HUDEP-2 (cell line): ENCODE measurements at regions not wholly inside any gene's neighbourhood (a gene's known extent, or its start where the extent isn't known, plus 50 kb on each side); places are given as distances from the start of the nearest gene placed in this dataset.
"Not testable (repeated sequence)": the region's sequence is repeated elsewhere in the genome, so short reads cannot be mapped to it uniquely, and the experiment has no call there.

Experiments used
- DNase-seq, 76 experiments: peaks; one replicate each; lab custom pipeline; 2025; ENCODE audit not compliant: unreplicated experiment in 76 of 76; lab: John Stamatoyannopoulos, UW

DNA sequence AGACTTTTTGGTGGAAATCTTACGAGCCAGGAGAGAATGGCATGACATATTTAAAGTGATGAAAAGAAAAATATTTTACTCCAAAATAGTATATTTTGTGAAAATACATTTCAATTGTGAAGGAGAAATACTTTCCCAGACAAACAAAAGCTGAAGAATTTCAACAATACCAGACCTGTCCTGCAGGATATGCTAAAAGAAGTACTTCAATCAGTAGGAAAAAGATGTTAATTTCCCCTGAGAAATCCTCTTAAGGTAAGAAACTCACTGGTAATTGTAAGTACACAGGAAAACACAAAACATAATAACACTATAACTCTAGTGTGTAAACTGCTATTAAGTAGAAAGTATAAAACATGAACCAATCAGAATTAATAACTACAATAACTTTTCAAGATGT, 341.8 kb upstream of the GJE1 start:
- DNase-seq, result no peak

DNA sequence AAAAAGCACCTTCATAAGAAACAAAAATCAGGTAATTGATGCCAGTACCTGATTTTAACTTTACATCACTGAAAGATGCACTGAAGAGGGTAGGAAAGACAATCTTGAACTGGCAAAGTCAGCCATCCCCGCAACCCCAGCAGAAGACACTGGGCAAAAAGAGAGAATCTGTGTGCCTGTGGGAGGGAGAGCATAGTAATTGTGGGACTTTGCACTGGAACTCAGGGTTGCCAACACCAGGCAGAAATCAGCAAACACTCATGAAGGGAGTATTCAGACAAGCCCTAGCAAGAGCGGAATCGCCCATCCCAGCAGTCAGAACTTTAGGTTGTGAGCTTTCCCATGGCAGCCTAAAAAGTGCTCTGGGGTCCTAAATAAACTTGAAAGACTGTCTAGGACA, 344.6 kb upstream of the GJE1 start:
- no peak for DNase-seq

DNA sequence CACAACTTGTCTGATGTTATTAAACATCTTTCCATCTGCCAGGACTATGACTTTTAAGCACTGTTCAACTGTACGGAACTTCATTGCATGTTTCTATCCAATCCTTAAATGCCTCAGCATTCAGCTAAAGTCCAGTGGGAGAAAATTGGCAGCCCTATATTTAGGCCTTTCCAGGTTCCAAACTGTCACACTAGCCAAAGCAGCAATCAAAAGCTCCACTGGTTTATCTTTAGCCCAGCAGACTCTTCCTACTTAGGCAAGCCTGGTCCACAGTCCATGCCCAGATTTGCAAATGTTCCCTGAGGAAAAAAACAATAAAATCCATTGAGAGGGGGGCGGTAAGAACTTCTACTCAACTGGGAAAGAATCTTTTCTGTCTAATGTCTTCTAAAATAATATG, 349.1 kb upstream of the GJE1 start:
- DNase-seq, result no peak

DNA sequence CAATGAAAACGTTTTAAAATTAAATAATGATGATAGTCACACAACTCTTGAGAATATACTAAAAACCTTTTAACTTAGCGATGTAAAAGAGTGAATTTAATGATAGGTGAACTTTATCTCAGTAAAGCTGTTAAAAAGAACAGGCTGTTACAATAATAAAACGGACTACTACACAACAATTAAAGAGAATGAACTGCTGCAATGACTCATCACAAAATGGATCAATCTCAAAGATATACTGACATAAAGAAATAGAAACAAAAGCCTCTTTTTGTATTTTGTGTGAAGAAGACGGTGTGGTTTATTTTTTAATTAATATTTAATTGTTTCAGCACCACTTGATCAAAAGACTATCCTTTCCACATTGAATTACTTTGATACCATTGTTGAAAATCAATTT, 352.4 kb upstream of the GJE1 start:
- DNase-seq, result no peak

DNA sequence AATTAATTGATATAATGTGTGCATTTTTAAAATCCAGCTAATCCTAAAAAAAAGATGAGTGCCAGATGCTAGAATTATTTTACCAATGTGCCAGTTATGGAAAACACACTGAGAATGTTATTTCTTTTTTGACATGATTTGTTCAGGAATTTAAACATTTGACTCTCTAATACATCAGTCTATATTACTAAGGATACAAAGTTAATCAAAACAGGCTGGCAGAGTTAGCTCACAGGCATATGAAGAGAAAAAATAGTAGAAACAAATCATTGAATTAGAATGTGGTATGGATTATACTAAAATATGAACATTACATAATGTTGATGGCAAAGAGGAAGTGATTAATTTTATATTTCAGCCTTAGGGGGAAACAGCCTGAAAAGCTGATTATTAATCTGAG, 368.3 kb upstream of the GJE1 start:
- no peak for DNase-seq

DNA sequence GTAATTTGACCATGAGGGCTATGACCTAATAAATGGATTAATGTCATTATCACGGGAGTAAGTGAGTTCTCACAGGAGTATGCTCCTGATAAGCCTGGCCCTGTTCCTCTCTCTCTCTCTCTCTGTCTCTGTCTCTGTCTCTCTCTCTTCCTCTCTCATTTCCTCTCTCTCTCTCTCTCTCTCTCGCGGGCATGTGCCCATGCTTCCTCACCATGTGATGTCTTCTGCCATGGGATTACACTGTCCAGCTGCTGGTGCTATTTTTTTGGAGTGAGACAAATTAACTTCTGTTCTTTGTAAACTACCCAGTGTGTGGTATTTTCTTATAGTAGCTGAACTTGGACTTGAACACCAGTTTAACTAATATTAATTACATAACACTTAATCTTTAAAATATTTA, 374.3 kb upstream of the GJE1 start:
- DNase-seq, result no peak

DNA sequence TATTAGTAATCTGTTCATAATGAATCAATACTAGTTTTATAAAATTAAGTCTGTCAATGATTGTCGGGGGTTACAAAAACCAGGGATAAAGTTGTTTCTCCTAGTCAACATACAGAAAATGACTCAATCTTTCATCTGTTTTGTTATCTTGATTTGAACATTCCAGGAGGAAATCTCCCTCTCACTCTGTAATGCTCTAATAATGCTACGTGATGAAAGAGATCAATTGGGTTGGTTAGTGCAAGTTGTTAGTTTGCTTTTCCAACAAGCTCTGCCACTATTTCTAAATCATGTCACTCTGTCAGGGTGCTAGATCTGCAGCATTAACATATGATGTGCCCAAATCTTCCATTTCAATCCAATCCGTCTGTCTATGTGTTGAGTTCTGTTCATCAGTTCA, 379.5 kb upstream of the GJE1 start:
- DNase-seq, result no peak

DNA sequence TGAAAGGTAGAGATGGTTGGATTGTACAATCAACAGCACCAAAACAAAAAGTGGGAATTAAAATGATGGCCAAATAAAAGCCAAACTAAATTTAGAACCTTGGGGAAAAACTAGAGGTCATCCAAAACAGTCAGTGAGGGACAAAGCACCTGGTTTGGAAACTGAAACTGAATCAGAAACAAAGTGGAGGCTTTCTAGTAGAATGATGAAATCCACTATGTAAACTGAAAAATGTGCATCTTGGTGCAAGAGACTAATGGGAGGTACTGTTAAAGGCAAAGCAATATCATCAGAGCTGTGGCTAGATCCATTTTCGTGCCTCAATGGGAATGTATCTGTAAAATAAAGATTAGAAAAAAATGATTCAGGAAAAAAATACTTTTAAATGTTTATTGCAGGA, 380.0 kb upstream of the GJE1 start:
- no peak for DNase-seq

DNA sequence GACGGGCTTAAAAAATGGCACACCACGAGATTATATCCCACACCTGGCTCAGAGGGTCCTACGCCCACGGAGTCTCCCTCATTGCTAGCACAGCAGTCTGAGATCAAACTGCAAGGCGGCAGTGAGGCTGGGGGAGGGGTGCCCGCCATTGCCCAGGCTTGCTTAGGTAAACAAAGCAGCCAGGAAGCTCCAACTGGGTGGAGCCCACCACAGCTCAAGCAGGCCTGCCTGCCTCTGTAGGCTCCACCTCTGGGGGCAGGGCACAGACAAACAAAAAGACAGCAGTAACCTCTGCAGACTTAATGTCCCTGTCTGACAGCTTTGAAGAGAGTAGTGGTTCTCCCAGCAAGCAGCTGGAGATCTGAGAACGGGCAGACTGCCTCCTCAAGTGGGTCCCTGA, 386.4 kb upstream of the GJE1 start:
- not testable (repeated sequence) for DNase-seq

DNA sequence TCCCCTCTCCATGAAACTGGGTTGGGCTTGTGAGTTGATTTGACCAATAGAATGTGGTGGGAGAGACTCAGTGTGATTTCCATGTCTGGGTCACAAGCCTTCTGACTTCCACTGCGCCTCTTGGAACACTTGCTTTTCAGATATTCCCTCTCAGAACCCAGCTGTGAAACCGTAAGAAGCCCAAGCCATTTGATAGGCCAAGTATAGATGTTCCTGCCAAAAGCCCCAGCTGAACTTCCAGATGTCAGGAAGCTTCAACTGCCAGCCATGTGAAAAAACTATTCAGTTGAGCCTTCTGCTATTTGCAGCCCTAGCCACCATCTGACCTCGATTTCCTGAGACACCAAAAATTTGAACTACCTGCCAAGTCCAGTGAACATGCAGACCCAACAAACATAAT, 387.8 kb upstream of the GJE1 start:
- no peak for DNase-seq

DNA sequence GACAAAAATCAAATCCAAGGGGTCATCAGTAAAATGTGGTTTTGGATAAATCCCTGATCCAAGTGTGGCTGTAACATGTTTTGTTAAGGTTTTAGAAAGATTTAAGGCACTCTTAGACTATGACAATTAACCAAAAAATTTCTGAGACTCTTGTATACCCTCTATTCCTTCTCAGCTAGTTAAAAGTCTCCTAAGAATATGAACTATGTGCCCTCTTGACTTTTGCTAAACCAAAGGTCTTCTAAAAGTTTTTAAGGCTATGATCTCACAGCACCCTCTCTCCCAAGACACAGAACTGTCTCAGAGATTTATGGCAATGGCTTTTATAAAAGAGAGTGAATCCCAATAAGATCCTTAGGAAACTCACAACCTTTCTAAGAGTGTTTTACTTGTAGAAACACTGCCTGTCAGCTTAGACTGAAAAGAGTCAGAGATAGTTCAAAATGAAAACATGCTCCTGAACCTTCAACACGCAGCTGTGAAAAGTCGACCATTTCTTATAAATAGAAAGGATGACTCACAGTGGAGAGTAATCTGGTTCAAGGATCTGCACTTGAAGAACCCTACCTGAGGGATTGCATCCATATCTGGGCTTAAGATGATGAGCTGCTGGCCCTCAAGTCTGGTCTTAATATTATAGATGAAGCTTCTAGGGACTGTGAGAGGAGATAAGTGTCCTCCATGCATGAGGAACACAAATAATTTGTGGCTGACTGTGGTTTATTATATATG, 388.4 kb upstream of the GJE1 start:
- DNase-seq, result no peak

DNA sequence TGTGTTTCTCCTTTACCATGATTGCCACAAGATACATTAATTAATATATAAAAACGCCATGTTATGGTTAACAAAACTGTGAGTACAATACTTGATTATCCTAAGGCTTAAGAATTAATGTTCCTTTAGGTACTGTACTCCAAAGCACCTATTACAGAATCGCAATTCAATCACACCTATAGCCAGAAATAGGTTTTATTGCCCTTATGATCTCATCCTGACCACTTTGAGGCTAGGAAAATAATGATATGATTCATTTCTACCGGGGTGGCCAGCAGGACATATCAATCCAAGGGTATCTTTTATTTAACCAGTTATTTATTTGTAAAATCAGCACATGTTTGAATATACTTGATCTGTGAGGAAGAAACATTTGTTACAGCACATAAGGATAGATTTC, 396.6 kb upstream of the GJE1 start:
- DNase-seq, result no peak

DNA sequence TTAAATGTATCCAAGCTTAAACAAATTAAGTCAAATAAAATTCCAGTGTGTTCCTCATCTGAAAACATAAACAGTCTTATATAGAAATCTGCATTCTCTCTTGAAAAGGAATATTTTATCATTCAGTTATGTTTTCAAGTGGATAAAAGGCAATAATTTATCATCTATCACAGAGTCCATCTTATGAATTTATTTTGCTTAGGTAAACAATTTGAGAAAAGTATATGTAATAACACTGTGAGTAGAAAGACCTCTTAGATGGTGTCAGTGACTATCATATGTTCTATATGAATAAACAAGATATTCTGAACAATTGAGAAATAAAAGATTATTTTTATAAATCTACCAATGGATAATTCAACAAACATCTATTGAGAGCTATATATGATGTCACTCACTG, 397.6 kb upstream of the GJE1 start:
- DNase-seq, result no peak

DNA sequence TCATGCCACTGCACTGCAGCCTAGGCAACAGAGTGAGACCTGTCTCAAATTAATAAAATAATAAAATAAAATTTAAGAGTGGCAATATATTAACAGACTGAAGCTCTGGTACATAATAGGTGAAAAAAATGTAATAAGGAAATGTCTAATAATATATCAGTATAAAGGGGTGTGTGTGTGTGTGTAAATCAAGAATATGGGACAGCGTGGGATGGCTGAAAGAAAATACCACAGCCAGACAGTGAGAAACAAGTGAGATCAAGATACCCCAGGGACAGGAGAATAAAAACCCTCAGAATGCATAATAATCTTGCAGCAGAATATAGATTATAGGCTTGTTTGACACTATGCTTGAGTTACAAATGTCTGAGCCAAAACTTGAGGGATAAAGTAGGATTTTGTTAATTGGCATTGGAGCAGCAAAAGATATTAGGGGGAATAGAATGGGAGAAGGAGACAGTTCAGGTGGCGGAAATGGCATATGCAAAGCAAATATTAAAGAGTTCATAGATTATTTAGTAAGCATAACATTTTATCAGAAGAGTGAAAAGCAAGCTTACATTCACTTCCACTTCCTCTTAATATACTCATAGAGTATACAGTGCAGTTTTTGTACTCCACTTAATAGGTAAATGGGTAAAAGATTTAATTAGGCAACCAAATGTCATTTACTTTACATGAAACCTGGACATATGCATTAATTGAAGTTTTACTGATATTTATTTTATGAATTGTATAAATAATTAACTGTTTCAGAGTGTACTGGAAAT, 398.5 kb upstream of the GJE1 start:
- DNase-seq, result no peak

DNA sequence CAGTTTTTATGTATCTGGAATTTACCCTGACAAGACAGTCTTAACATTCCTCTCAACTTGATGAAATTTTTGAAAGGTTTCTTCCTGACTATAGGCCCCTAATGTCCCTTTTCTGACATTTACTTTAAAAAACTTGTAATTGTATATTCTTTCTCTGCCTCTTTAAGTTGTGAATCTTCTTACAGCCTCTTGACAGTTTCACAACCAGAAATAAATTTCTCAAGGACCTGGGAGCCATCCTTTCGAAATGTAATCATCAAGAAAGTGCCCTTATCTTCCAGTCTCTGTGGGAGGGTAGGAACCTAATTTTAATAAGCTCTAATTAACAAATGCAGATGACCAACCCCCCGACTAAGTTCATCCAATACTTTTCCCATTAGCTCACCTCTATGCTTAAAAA, 403.6 kb upstream of the GJE1 start:
- DNase-seq, result no peak

DNA sequence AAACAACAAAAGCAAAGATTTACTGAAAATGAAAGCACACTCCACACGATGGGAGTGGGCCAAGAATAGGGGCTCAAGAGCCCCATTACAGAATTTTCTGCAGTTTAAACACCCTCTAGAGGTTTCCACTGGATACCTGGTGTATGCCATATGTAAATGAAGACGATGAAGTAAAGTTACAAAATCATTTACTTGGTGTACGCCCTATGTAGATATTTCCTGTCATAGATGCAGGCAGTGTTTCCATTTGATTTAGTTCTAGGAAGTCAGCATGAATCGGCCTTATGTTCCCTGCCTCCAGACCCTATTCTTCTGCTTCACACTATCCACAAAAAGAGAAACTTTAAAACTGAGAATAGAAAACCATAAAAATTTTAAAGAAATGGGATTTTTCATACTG, 404.4 kb upstream of the GJE1 start:
- no peak for DNase-seq

DNA sequence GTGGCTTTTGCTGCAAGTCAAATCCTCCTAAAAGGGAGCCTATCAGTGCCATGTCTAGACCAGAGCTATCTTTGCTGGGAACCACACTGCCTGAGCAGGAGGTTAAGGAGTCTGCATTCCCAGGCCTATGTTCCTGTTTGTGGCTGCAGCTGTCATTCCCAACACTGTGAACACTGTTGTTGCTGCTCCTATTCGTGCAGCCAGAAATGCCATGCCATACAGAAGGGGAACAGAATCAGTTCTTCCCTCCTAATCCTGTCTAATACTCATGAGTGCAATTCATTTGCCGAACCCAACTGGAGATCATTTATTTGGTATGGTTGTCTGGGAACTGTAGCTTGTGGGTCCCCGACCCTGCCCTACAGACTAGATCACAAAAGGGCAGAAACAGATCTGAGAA, 406.5 kb upstream of the GJE1 start:
- DNase-seq, result no peak

DNA sequence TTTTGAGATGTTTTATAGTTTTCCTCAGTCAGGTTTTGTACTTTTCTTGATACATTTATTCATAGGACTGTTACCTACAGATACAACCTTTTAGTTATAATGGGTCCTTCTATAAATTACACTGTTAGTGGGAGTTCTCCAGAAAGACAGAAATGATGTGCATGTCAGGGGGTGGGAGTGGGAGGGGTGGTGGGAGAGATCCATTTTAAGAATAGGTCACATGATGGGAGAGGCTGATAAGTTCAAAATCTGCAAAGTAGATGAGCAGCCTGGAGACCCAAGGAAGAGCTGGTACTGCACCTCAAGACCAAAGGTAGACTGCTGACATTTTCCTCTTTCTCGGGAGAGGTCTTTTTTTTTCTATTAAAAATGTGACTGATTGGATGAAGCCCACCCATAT, 408.0 kb upstream of the GJE1 start:
- no peak for DNase-seq

DNA sequence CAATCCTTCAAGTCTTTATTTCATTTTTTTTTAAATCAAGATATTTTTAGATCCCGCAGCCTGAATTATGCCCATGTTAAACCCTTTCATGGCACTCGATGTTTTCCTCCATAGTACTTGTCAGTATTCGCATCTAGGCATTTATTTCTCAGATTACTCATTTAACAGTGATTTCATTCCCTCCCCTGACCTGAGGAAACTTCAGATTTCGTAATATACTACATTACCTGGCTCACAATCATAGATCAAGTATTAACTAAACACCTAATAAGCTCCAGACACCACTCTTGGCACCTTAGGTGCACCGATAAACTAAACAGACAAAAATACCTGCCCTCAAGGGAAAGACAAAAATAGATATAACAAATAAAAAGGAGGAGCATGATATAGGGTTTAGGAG, 413.2 kb upstream of the GJE1 start:
- DNase-seq, result no peak

DNA sequence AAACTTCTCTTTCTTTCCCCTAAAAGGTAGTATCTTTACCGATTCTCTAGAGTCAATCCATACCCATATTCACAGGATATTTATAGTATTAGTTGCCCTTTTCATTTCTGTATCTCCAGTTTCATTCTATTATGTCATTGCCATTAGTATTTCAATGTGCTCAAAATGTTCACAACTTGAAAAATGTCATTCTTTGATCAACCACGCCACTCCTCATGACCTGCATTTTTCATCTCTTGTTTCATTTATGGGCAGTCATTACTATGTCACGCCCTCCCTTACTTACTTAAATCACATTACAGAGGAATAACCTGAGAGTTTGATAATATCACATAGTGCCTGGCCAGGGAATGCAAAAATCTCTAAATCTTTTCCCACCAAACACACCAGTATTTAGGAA, 427.3 kb upstream of the GJE1 start:
- no peak for DNase-seq

DNA sequence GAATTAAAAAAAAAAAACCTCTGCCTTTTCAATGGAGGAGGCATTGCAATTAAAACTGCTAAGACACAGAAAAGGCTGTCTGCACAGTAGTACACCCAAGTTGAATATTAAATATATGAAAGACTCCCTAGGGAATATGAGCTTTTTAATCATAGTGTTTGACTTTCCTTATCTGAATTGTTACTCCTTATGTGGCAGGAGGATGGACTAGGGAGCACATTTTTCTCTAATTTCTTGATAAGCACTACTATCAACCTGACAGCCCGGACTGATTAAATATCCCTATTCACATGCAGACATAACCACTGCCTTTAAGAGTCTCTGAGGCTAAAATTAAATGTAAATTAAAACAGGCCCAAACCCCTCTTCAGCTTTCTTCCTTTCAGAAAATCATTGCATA, 428.6 kb upstream of the GJE1 start:
- no peak for DNase-seq

DNA sequence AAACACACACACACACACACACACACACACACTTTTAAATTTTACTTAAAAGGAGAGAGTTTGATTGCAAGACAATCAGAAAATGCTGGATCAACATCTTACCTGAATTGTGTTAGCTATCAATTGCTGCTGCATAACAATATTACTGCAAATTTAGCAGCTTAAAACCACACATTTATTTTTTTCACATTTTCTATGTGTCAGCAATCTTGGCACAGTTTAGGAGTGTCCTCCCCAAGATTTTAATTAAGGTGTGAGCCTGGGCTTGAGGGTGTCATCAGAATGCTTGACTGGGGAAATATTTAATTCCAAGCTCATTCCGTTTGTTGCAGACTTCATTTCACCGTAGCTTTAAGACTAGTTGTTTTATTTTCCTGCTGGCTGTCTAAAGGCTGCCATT, 431.0 kb upstream of the GJE1 start:
- DNase-seq, result no peak

DNA sequence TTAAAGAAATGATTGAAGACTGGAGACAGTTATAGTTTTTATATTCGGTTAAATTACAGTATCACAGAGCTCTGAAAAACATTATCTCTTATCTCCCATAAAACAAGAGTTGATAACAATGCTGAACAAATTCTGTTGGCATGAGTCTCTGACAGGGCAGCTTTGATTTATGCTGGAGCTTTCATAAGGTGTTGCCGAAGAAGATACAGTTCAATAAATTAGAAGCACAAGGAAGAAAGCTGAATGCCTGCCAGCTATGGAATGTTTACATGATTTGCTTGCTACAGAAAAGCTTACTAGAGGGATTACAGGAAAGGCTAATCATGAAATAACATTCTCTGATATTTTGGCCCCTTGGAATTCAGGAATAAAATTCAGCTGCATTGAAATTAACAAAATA, 431.9 kb upstream of the GJE1 start:
- DNase-seq, result no peak
